Nephron (organoid): ENCODE measurements at regions not wholly inside any gene's neighbourhood (a gene's known extent, or its start where the extent isn't known, plus 50 kb on each side); places are given as distances from the start of the nearest gene placed in this dataset.
"Not testable (repeated sequence)": the region's sequence is repeated elsewhere in the genome, so short reads cannot be mapped to it uniquely, and the experiment has no call there.

Source experiments
- H3K27ac Mint-ChIP-seq, 3 experiments: 2 replicates each; pipeline ENCODE4 v1.8.0; 2020; ENCODE audit warnings: mixed read lengths in 3 of 3, mild to moderate bottlenecking in 2 of 3, moderate library complexity in 1 of 3
- H3K27me3 Mint-ChIP-seq: 2 replicates; pipeline ENCODE4 v1.8.0; 2021; ENCODE audit warnings: low read depth, mild to moderate bottlenecking, moderate library complexity, mixed read lengths
- H3K36me3 Mint-ChIP-seq: 2 replicates; pipeline ENCODE4 v1.8.0; 2020; ENCODE audit warnings: low read depth, mixed read lengths
- H3K4me1 Mint-ChIP-seq: 2 replicates; pipeline ENCODE4 v1.8.0; 2020; ENCODE audit warnings: mixed read lengths
- H3K4me3 Mint-ChIP-seq, 3 experiments: 2 replicates each; pipeline ENCODE4 v1.8.0; 2020; ENCODE audit warnings: mild to moderate bottlenecking in 3 of 3, mixed read lengths in 3 of 3, moderate library complexity in 2 of 3
- H3K9me3 Mint-ChIP-seq: 2 replicates; pipeline ENCODE4 v1.8.0; 2020; ENCODE audit warnings: mixed read lengths
- TF ChIP-seq, protein P1 (sequence below), 3 experiments: fragments of 200-600 bp; sonication (generic); IDR thresholded peaks; one replicate each; pipeline ENCODE4 v1.5.0; 2021; ENCODE audit warnings: antibody characterized with exemption in 3 of 3; ENCODE audit not compliant: unreplicated experiment in 3 of 3

DNA sequence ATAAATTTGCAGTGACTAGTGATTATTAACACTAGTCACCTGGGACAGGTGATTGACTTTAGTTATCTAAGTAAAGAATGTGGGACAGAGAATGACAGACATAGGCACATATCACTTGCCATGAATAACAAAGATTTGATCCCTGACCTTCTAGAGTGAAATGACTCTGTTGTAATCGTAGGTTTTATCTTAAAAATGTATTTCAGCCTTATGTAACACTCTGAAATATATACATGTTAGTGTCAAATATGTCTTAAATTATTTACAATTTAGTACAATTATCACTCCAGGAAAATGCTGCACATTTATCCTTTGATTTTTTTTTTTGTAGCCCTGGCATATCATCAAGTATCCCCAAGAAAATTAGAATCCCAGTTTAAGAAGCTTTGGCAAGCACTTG is 186.4 kb upstream of the PTGFR start:
- no peaks in the 10 kb centered on the region for H3K4me1 Mint-ChIP-seq
- H3K27me3 Mint-ChIP-seq: no peaks in the 10 kb centered on the region
- H3K9me3 Mint-ChIP-seq: no peaks in the 10 kb centered on the region
- TF ChIP-seq, protein P1, sequence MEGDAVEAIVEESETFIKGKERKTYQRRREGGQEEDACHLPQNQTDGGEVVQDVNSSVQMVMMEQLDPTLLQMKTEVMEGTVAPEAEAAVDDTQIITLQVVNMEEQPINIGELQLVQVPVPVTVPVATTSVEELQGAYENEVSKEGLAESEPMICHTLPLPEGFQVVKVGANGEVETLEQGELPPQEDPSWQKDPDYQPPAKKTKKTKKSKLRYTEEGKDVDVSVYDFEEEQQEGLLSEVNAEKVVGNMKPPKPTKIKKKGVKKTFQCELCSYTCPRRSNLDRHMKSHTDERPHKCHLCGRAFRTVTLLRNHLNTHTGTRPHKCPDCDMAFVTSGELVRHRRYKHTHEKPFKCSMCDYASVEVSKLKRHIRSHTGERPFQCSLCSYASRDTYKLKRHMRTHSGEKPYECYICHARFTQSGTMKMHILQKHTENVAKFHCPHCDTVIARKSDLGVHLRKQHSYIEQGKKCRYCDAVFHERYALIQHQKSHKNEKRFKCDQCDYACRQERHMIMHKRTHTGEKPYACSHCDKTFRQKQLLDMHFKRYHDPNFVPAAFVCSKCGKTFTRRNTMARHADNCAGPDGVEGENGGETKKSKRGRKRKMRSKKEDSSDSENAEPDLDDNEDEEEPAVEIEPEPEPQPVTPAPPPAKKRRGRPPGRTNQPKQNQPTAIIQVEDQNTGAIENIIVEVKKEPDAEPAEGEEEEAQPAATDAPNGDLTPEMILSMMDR (IDR thresholded peaks at IDR 0.05; ENCODE audit: unreplicated experiment in 3 of 3): no peak
- no peak overlapping the region for H3K27ac Mint-ChIP-seq
- H3K36me3 Mint-ChIP-seq: no peaks in the 10 kb centered on the region
- no peak overlapping the region for H3K4me3 Mint-ChIP-seq

DNA sequence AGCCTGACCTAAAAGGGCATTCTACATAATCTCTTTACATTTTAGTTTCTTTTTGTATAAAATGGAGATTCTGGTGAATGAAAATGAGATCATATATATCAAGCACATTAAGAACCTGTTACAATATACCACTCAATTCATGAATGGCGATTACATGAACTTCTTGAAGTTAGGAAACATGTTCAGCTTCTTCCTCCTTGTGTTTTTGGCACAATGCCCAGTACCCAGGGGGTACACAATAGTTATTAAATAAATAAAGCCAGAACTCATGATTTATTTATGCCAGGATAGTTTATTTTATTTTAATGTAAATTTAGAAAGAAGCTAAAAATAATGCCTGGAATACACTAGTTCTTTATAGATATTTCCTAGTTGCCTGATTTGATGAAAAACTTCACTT is 186.0 kb upstream of the PTGFR start:
- H3K4me1 Mint-ChIP-seq: no peaks in the 10 kb centered on the region
- no peak overlapping the region for H3K27ac Mint-ChIP-seq
- TF ChIP-seq, protein P1 (IDR thresholded peaks at IDR 0.05; ENCODE audit: unreplicated experiment in 3 of 3): no peak
- H3K9me3 Mint-ChIP-seq: no peaks in the 10 kb centered on the region
- H3K36me3 Mint-ChIP-seq: no peaks in the 10 kb centered on the region
- no peak overlapping the region for H3K4me3 Mint-ChIP-seq
- no peaks in the 10 kb centered on the region for H3K27me3 Mint-ChIP-seq

DNA sequence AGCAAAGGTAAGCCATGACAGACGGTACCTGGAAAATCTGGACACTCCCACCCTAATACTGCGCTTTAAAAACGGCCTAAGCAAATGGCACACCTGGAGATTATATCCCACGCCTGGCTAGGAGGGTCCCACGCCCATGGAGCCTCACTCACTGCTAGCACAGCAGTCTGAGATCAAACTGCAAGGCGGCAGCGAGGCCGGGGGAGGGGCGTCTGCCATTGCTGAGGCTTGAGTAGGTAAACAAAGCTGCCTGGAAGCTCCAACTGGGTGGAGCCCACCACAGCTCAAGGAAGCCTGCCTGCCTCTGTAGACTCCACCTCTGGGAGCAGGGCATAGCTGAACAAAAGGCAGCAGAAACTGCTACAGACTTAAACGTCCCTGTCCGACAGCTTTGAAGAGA is 180.5 kb upstream of the PTGFR start:
- H3K4me1 Mint-ChIP-seq, H3K9me3 Mint-ChIP-seq, H3K27ac Mint-ChIP-seq, H3K36me3 Mint-ChIP-seq, H3K4me3 Mint-ChIP-seq, H3K27me3 Mint-ChIP-seq: not testable (repeated sequence)

DNA sequence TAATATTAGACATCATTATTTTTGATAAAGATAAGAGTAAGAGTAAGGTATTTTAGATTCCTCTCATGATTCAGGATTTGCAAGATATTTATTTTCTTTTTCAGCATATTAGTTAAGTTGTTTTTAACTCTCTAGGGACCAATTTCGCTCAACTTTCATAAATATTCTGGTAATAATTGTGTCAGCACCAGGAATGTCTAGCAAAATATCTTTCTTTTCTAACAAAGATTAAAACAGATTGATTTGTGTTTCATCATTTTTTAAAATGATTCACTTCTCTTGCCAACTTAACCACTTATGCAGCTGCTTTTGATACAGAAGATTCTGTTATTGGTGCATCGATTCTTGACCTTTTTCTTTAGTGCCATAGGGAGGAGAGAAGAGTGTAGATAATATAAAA is 172.8 kb upstream of the PTGFR start:
- no peaks in the 10 kb centered on the region for H3K27me3 Mint-ChIP-seq
- H3K36me3 Mint-ChIP-seq: no peaks in the 10 kb centered on the region
- peaks cover 4% of the 10 kb centered on the region for H3K9me3 Mint-ChIP-seq
- H3K4me3 Mint-ChIP-seq: no peak overlapping the region
- H3K27ac Mint-ChIP-seq: no peak overlapping the region
- TF ChIP-seq, protein P1 (IDR thresholded peaks at IDR 0.05; ENCODE audit: unreplicated experiment in 3 of 3): no peak
- no peaks in the 10 kb centered on the region for H3K4me1 Mint-ChIP-seq

DNA sequence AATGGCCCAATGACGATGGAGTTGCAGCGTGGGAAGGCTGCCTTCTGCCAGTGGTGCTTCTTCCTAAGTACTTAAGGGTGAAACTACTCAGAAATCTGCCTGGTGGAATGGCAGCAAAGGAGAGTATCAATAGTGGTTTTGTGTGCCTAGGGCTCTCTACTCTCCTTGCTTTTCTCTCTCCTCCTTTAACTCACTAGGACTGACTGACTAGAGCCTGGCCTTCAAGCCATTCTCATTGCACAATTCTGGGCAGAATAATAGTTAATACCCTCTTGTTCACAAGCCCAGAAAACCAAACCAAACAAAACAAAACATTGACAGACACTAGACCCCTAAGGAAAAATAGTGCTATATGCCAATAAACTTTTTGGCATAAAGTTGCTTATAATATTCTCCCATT is 171.2 kb upstream of the PTGFR start:
- no peak overlapping the region for H3K27ac Mint-ChIP-seq
- H3K4me1 Mint-ChIP-seq: no peaks in the 10 kb centered on the region
- no peaks in the 10 kb centered on the region for H3K27me3 Mint-ChIP-seq
- no peaks in the 10 kb centered on the region for H3K9me3 Mint-ChIP-seq
- no peaks in the 10 kb centered on the region for H3K36me3 Mint-ChIP-seq
- TF ChIP-seq, protein P1 (IDR thresholded peaks at IDR 0.05; ENCODE audit: unreplicated experiment in 3 of 3): no peak
- no peak overlapping the region for H3K4me3 Mint-ChIP-seq

DNA sequence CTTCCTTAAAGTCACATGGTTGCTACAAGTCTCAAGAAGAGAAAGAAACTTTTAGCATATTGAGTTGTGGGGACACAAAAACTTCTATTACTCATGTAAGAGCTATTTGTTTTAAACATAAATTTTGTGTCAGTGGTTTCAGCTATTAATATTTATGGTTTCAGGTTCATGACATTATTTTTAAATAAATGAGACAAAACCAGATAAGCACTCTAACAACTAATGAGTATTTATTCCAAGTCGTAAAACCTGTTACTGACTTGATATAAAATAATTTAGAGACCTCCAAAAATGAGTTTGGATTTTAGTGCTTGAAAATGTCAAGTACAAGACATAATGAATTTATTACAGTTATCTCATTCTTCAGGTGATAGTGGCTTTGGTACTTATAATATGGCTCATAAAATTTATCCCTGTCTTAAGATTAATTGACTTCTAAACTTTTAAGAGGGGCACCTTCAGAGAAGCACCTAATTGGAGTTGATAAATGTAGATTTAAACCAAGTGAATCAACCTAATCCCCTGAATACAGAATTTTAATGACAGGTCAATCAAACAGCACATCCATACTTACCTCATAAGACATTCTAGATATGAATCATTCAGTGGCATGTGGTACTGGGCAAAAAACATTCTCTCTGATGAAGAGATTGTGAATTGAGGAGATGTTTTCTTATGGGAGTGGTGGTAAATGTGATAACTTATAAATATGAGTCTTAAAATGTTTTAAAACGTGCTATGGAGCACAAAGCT is 167.7 kb upstream of the PTGFR start:
- Mint-ChIP-seq H3K9me3 (no peaks in the 10 kb centered on the region), H3K27ac (no peak overlapping the region), H3K4me3 (no peak overlapping the region), H3K36me3 (no peaks in the 10 kb centered on the region), H3K27me3 (no peaks in the 10 kb centered on the region), H3K4me1 (no peaks in the 10 kb centered on the region)
- TF ChIP-seq, protein P1 (IDR thresholded peaks at IDR 0.05; ENCODE audit: unreplicated experiment in 3 of 3): no peak
